ENCODE measurements at regions not wholly inside any gene's neighbourhood (a gene's known extent, or its start where the extent isn't known, plus 50 kb on each side); places are given as distances from the start of the nearest gene placed in this dataset.

DNA sequence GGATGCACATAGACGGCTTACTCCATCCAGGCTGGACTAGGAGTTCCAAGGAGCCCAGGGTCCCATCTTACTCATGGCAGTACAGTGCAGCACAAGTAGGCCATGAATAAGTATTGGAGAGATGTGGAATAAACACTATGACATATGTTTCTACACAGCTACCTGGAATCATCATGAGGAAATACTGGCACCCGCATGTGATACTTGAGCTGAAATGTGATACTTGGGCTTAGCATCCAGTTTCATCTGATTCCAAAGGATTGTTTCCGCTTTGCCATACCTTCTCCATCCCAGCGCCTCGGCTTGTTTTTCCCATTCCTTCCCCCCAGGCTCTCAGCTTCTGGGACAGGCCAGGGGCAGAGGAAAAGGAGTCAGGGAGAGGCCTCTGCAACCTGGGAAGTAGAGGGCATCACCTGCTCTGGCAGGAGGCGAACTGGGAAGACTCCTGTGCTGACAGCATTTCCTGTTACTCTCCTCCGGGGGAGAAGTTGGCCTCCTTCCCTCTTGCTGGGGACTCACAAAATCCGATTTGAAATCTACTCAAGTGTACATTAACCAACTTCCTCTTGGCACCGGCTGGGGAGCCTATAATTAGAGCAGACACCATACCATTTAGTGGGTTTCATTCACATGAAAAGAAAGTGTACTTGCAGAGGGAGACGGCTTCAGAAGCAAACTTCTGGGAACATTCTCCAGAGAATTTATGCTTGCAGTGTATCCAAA lies 187.8 kb downstream of the MIAT start:
- DNase-seq (ENCODE audit: extremely low read depth, low read depth, low spot score) = no peak

DNA sequence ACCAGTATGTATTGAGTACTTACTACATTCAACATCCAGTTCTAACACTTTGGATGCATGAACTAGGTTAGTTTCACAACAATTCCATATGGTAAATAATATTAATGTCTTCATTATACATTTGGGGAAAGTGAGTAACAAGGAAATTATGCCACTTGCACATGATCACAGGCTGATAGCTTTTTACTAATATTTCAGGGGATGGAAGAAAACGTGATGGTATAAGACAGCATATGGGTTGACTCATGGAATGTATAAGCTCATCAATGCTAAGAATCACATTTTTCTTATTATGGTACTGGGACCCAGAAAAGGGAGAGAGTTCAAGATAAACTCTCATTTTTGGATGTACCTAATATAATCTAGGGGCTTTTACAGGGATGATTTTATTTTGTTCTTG lies 188.7 kb downstream of the MIAT start:
- no peak for DNase-seq (ENCODE audit: extremely low read depth, low read depth, low spot score)

DNA sequence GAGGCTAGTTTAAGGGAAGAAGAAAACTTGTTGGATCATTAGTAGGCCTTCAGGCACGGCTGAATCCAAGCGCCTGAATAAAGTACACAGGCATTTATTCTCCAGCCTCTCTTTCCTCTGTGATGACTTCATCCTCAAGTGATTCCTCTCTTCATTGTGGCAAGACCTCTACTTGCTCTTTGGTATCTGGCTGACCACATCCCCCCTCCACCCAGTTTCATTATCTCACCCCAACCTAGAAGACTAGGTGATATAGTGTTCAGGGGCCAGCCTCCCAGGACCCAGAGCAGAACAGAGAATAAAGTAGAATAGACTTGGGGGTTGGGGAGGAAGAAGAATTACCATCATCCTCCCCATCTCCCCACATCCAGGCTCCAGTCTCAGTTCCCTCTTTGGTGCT lies 189.3 kb downstream of the MIAT start:
- no peak for DNase-seq (ENCODE audit: extremely low read depth, low read depth, low spot score)

DNA sequence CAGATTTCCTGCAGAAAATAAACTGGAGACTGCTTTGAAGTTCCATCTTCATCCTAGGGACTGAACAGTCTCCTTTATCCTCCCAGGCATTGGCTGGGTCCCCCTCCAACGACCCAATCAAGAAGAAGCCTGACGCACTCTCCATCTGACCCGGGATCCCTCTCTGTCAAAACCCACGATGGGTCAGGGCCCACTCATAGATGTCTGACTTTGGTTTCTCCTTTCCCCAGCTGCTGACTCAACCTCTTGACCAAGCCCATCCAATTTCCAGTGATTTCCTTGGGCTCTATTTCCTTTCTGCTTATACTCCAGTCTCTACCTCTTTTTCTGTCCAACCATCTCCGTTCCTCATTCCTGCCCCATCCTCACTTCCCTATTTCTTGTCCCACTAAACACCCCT lies 189.7 kb downstream of the MIAT start:
- DNase-seq (ENCODE audit: extremely low read depth, low read depth, low spot score) = no peak

DNA sequence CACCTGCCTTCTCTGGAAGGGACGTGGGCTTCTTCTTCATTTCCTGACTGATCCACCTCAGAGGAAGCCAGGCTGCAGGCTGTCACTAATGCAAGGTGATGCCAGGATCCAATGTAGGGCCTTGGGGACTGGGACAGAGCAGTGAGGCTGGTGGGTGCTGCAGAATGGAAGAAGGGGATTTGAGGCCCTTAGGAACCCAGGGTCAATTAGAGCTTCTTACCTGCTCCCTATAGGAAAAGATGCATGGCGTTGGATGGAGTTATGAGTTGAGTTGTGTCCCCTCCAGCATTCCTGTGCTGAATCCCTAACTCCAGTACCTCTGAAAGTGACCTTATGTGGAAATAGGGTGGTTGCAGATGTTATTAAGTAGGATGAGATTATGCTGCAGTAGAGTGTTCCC lies 190.4 kb downstream of the MIAT start:
- DNase-seq (ENCODE audit: extremely low read depth, low read depth, low spot score) = no peak

DNA sequence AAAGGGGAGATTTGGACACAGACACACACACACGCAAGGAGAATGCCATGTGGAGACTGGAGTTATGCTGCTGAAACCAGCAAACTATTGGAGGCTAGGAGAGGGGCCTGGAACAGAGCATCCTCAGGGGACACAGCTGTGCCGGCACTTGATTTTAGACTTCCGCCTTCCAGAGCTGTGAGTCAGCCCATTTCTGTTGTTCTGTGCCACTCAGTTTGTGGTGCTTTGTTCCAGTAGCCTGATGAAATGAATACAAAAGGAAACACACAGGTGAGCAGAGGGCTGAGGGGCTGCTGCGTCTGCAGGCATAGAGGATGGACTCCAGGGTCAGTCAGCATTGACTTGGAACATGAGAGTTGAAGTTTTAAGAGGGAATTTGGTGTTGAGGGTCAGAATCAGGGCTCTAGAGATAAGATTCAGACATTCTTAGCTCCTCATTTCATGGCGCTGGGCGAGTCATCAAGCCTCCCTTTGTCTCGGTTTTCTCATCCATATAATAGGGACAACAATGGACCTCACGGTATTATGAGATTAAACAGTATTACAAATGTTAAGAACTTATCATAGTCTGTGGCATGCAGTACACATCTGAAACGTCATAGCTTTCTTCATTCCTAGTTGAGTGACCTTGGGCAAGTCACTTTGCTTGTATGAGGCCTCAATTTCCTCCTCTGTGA lies 191.0 kb downstream of the MIAT start:
- DNase-seq (ENCODE audit: extremely low read depth, low read depth, low spot score) = no peak

DNA sequence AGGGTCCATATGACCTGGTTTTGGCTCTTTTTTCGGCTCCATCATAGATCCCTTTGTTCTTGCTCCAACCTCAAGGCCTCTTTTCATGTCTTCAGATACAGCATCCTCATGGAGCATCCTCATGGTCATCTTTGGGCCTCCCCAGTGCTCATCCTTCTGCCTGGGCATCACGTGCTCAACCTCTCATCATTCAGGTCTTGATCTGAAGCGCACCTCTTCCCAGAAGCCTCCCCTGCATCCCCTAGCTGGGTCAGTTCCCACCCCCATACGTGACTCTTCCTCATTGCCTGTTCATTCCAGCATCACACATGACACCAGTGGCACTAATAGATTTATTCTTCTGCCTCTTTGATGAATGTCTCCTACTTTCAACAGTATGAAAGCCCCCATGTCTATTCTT lies 192.2 kb downstream of the MIAT start:
- no peak for DNase-seq (ENCODE audit: extremely low read depth, low read depth, low spot score)

DNA sequence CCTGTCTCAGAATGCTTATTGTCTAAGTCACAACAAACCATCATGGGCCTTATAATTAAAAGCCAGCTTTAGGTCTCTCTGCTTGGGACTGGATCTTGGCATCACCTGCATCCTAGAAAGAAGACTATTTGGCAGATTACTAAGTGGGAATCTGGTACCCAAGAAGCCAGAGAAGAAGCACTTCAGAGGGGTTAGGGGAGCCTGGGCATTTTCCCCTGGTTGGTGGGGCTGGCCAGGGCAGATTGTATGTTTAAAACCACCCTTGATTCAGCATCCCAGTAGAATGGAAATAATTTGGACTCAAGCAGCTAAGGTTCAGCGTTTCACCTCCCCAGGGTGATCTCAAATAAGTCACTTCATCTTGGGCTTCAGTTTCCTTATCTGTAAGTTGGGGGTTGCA lies 193.7 kb downstream of the MIAT start:
- DNase-seq (ENCODE audit: extremely low read depth, low read depth, low spot score) = no peak

DNA sequence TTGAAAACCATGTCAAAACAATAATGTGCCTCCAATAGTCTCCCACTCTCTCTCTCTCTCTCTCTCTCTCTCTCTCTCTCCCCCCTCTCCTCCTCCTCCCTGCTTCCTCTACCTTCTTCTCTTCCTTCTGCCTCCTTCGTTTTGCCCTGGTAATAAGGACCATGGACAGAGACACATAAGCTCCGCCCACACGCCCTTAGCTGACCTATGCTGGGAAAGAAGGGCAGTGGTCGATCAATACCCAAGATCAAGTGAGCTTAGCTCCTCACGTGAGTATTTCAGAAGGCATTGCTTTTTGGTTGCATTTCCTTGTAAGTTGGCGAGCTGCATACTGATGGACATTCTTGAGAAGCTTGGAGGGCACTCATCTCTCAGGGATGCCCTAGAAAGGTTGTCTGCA lies 194.8 kb downstream of the MIAT start:
- no peak for DNase-seq (ENCODE audit: extremely low read depth, low read depth, low spot score)

DNA sequence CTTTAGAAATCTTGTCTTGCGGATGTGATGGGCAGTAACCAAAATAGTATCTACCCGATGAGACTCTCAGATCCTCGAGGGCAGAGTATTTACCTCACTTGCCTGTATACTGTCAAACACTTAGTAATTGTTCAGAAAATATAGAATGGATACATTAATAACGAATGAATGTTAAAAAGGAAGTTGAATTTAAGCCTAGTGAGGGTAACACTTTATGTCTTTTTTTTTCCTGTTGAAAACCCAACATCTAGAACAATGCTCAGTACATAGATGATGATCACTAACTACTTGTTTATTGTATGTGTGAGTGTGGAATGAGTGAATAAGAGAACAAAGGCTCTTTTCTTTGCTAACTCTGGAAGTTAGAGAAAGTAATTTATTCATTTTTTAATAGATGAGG lies 195.7 kb downstream of the MIAT start:
- no peak for DNase-seq (ENCODE audit: extremely low read depth, low read depth, low spot score)

DNA sequence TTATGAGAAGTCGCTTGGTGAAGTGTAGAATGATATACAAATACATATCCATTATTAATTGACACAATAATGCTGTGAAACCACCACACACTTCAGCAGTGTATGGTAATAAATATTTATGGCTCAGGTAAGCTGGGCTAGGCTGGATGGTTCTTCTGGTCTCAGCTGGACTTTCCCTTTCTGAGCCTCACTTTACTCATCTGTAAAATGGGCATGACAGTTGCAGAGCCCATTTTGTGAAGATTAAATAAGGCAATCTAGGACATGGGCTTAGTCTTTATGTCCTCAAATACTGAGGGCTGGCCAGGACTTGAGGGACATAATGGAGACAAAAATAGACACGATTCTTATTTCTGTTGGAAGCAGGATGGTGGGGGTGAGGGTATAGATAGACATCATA lies 196.1 kb downstream of the MIAT start:
- no peak for DNase-seq (ENCODE audit: extremely low read depth, low read depth, low spot score)

DNA sequence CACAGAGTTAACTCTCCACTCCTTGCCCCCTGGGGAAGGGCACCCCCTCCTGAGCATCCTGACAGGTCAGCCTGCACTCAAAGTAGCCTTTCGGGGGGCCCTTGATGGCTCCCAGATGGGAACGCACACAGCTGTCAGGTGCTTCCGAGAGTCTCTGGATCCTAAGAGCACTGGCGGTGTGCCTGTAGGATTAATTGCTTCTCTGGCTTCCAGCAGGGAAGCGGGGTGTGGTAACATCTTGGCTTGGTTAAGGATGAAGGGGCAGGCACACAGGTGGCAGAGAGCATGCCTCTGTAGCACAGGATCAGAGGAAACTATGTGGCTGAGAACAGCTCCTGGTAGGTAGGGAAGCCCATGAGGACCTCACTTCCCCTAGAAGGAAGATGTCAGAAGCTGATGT lies 199.8 kb downstream of the MIAT start:
- DNase-seq (ENCODE audit: extremely low read depth, low read depth, low spot score) = no peak

DNA sequence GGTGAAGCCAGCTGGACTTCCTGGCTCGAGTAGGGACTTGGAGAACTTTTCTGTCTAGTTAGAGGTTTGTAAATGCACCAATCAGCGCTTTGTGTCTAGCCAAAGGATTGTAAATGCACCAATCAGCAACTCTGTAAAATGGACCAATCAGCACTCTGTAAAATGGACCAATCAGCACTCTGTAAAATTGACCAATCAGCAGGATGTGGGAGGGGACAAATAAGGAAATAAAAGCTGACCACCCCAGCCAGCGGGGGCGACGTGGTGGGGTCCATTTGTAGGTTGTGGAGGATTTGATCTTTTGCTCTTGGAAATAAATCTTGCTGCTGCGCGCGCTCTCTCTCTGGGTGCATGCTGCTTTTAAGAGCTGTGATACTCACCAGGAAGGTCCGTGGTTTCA lies 202.9 kb downstream of the MIAT start:
- DNase-seq (ENCODE audit: extremely low read depth, low read depth, low spot score) = no peak

DNA sequence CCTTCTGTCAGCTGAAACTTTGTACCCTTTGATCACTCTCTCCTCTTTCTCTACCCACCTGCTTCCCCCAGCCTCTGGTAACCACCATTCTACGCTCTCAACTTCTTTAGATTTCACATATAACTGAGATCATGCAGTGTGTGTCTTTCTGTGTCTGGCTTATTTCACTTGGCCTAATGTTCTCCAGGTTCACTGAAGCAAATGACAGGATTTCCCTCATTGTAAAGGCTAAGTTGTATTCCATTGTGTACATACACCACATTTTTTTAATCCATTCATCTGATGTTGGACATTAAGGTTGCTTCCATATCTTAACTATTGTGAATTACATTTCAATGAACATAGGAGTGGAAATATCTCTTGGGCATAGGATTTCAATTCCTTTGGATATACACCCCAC lies 207.6 kb downstream of the MIAT start:
- DNase-seq (ENCODE audit: extremely low read depth, low read depth, low spot score) = no peak

DNA sequence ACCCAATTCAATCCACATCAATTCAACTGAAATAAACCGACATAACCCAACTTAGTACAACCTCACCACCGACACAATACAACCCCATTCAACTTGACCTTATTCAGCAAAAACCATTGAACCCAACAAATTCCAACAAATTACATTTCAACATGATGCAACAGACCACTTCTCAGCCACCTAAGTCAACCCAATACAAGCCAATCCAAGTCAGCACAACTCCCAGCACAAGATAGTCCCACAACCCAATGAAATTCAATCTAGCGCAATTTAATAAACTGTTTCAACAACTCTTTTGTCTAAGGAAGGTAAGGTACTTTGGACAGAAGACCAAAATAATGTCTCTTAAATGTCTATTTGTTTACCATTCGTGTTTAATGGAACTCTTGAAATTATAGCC lies 226.0 kb downstream of the MIAT start:
- no peak for DNase-seq (ENCODE audit: extremely low read depth, low read depth, low spot score)

DNA sequence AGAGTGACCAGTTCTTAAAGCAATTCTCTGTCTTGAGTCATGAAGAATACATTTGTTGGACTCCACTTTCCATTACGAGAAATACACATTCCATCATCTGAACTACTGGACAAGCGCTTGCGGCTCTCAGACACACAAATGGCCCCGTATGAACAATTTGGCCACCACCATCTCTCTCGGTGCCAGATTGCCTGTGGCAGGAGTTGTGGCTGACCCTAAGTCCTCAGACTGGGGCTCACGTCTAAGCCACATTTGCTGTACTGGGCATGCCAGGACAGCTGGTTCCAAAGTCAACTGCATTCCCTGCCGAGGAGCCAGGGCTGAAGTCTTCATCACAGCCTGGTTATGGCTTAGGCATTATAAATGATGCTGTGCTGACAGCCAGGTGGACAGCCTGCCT lies 227.5 kb downstream of the MIAT start:
- DNase-seq (ENCODE audit: extremely low read depth, low read depth, low spot score) = no peak

DNA sequence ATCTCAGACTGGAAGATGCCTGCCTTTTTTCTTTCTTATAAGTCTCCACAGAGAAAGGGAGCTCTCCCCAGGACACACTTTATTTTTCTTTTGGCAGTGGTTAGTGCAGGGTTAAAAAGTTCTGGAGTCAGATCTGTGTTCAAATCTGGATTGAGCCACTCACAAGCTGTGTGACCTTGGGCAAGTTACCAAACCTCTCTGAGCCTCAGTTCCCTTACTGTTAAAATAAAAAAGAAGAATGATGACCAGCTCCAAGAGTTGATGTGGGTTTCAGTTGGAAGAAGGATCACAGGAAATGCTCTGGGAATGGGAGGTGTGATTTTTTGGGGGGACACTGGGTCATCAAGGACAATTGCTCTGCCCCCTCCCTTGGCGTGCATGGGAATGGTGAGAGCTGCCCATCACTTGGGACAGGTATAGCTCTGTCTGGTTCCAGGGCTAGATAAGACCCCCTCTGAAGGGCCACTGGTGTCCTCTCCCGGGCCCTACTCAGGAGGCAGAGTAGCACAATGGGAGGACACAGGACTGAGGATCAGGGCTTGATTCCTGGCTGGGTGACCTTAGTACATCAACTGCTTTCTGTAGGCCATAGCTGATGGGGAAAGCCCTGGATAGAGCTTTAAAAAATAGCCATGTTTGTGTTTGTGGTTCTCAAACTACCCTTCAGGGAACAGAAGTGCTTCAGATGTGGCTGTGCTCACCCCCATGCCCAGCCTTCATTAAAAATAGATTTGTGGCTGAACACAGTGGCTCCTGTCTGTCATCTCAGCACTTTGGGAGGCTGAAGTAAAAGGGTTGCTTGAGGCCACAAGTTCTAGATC lies 228.3 kb downstream of the MIAT start:
- DNase-seq (ENCODE audit: extremely low read depth, low read depth, low spot score) = no peak

DNA sequence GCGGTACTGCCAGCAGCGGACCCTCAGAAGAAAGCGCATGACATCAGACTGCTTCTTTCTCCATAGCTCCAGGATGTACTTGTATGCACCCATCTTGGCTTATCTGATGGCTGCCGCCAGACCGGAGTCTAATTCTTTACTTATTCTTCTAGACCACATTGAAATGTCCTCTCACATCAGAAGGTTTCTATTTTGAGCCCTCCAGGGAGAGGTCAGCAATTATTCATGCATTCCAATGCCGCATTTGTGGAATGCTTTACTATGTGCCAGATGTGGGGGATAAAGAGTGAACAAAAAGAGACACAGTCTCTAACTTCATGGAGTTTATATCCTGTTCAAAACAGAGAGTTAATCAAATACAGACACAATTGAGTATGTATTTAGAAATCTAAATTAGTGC lies 230.1 kb downstream of the MIAT start:
- no peak for DNase-seq (ENCODE audit: extremely low read depth, low read depth, low spot score)

DNA sequence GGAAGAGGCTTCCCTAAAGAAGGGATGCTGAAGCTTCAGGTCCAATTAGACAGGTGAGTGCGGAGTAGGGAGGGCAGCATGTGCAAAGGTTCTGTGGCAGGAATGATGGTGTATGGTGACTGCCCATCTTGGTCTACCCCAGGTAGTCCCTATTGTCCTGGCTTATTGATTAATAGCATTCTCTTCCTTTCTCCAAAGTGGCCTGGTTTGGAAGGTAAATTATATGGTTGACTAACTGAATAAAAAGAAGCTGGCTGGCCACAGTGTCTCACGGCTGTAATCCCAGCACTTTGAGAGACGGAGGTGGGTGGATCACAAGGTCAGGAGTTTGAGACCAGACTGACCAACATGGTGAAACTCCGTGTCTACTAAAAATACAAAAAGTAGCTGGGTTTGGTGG lies 230.5 kb downstream of the MIAT start:
- no peak for DNase-seq (ENCODE audit: extremely low read depth, low read depth, low spot score)

DNA sequence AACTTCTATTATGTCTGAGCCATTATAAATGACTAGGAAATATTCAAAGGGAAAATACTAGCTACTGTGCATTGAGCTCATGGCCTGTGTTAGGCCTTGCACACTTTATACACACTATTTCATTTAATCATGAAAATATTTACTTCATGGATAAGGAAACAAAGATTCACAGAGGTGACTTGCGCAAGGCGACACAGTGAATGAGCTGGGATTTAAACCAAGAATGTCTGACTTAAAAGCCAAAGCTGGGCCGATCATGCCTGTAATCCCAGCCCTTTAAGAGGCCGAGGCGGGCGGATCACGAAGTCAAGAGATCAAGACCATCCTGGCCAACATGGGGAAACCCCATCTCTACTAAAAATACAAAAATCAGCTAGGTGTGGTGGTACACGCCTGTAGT lies 231.5 kb downstream of the MIAT start:
- DNase-seq (ENCODE audit: extremely low read depth, low read depth, low spot score) = no peak

DNA sequence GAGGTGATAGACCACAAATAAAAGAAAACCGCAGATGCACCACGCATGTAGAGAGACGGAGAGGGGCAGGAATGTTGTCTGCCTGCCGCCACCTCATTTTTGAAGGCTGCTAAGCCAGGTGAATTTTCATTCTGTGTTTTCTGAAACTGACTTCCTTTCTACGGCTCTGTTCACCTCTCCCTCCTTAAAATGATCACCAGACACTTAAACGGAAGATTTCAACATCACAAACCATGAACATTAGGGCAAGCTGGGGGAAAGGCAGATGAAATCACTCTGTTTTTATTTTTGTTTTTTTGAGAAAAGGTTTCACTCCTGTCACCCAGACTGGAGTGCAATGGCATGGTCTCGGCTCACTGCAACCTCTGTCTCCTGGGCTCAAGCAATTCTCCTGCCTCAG lies 232.4 kb downstream of the MIAT start:
- no peak for DNase-seq (ENCODE audit: extremely low read depth, low read depth, low spot score)

DNA sequence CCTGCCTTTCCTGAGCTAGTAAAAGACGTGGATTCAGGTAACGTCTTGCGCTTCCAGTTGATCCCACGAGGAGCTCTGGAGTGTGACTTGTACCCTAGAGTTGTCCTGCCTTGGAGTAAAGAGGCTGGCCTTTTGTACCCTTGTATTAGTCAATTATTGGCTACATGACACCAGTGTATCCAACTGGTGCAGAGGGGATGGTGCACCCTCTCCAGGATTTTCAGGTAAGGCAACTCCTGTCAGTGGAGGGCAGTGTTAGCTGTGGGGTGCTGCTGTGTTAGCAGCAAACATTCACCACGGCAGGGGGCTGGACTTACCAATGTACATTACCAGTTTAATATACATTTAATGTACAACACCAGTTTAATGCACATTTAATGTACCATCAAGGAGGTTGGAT lies 233.5 kb downstream of the MIAT start:
- no peak for DNase-seq (ENCODE audit: extremely low read depth, low read depth, low spot score)

All from glomerular endothelial cell (primary cell).